ENCODE measurements at regions not wholly inside any gene's neighbourhood (a gene's known extent, or its start where the extent isn't known, plus 50 kb on each side); places are given as distances from the start of the nearest gene placed in this dataset.

- Histone ChIP-seq H3F3A (ENCODE audit: insufficient read depth, low read length) (no peaks in the 10 kb centered on the region), H3K4me2 (ENCODE audit: low read depth, low read length) (no peak overlapping the region), H3K4me3 (ENCODE audit: low read length) (no peak overlapping the region), H4K20me1 (ENCODE audit: insufficient read depth, low read length) (no peaks in the 10 kb centered on the region), H3K27ac (ENCODE audit: low read length) (no peak overlapping the region), H3K4me1 (ENCODE audit: low read length) (no peaks in the 10 kb centered on the region), H3K36me3 (replicated peaks; ENCODE audit: insufficient read depth, low read length) (no peaks in the 10 kb centered on the region), H2AFZ (ENCODE audit: low read length) (no peak overlapping the region), H3K27me3 (replicated peaks; ENCODE audit: insufficient read depth, low read length) (no peaks in the 10 kb centered on the region), H3K79me2 (ENCODE audit: low read length) (no peaks in the 10 kb centered on the region), H3K9ac (ENCODE audit: low read length) (no peak overlapping the region), H3K9me2 (replicated peaks; ENCODE audit: insufficient read depth, low read length) (no peaks in the 10 kb centered on the region), H3K9me3 (replicated peaks; ENCODE audit: insufficient read depth, low read length) (no peaks in the 10 kb centered on the region)
- TF ChIP-seq EZH2 (optimal IDR thresholded peaks at IDR 0.05; ENCODE audit: low read depth, low read length) = no peak
- no peak for TF ChIP-seq CTCF (IDR thresholded peaks at IDR 0.05; ENCODE audit: low read length)
- TF ChIP-seq EZH2phosphoT487 (IDR thresholded peaks at IDR 0.05; ENCODE audit: low read length) = no peak
- DNase-seq = no peak
Measured at GRCh38 chr3:111282024-111282423, 210.4 kb downstream of the NECTIN3 start.

GRCh38 chr3:111283165-111283564 lies 211.5 kb downstream of the NECTIN3 start:
- TF ChIP-seq EZH2phosphoT487 (IDR thresholded peaks at IDR 0.05; ENCODE audit: low read length) (no peak), CTCF (IDR thresholded peaks at IDR 0.05; ENCODE audit: low read length) (no peak), EZH2 (optimal IDR thresholded peaks at IDR 0.05; ENCODE audit: low read depth, low read length) (no peak)
- H3K4me2 ChIP-seq (ENCODE audit: low read depth, low read length) = no peak overlapping the region
- no peak for DNase-seq
- H3K9me3 ChIP-seq (replicated peaks; ENCODE audit: insufficient read depth, low read length) = no peaks in the 10 kb centered on the region
- no peaks in the 10 kb centered on the region for H3K27me3 ChIP-seq (replicated peaks; ENCODE audit: insufficient read depth, low read length)
- no peaks in the 10 kb centered on the region for H3F3A ChIP-seq (ENCODE audit: insufficient read depth, low read length)
- no peak overlapping the region for H2AFZ ChIP-seq (ENCODE audit: low read length)
- H4K20me1 ChIP-seq (ENCODE audit: insufficient read depth, low read length) = no peaks in the 10 kb centered on the region
- H3K4me3 ChIP-seq (ENCODE audit: low read length) = no peak overlapping the region
- H3K9ac ChIP-seq (ENCODE audit: low read length) = no peak overlapping the region
- no peaks in the 10 kb centered on the region for H3K9me2 ChIP-seq (replicated peaks; ENCODE audit: insufficient read depth, low read length)
- H3K4me1 ChIP-seq (ENCODE audit: low read length) = no peaks in the 10 kb centered on the region
- H3K36me3 ChIP-seq (replicated peaks; ENCODE audit: insufficient read depth, low read length) = no peaks in the 10 kb centered on the region
- no peaks in the 10 kb centered on the region for H3K79me2 ChIP-seq (ENCODE audit: low read length)
- no peak overlapping the region for H3K27ac ChIP-seq (ENCODE audit: low read length)

GRCh38 chr3:111284503-111285183 lies 213.0 kb downstream of the NECTIN3 start:
- H3K9me3 ChIP-seq (replicated peaks; ENCODE audit: insufficient read depth, low read length) = no peaks in the 10 kb centered on the region
- no peak overlapping the region for H2AFZ ChIP-seq (ENCODE audit: low read length)

More at GRCh38 chr3:111284503-111285183, 213.0 kb downstream of the NECTIN3 start:
- H4K20me1 ChIP-seq (ENCODE audit: insufficient read depth, low read length) = no peaks in the 10 kb centered on the region
- no peaks in the 10 kb centered on the region for H3K4me1 ChIP-seq (ENCODE audit: low read length)
- DNase-seq = no peak
- H3K27ac ChIP-seq (ENCODE audit: low read length) = no peak overlapping the region
- no peaks in the 10 kb centered on the region for H3K79me2 ChIP-seq (ENCODE audit: low read length)
- H3K9me2 ChIP-seq (replicated peaks; ENCODE audit: insufficient read depth, low read length) = no peaks in the 10 kb centered on the region
- H3F3A ChIP-seq (ENCODE audit: insufficient read depth, low read length) = no peaks in the 10 kb centered on the region
- no peak overlapping the region for H3K4me2 ChIP-seq (ENCODE audit: low read depth, low read length)
- no peaks in the 10 kb centered on the region for H3K36me3 ChIP-seq (replicated peaks; ENCODE audit: insufficient read depth, low read length)
- no peak overlapping the region for H3K4me3 ChIP-seq (ENCODE audit: low read length)
- TF ChIP-seq EZH2phosphoT487 (IDR thresholded peaks at IDR 0.05; ENCODE audit: low read length) (no peak), CTCF (IDR thresholded peaks at IDR 0.05; ENCODE audit: low read length) (no peak), EZH2 (optimal IDR thresholded peaks at IDR 0.05; ENCODE audit: low read depth, low read length) (no peak)
- H3K27me3 ChIP-seq (replicated peaks; ENCODE audit: insufficient read depth, low read length) = no peaks in the 10 kb centered on the region
- H3K9ac ChIP-seq (ENCODE audit: low read length) = no peak overlapping the region
